ENCODE measurements at regions not wholly inside any gene's neighbourhood (a gene's known extent, or its start where the extent isn't known, plus 50 kb on each side); places are given as distances from the start of the nearest gene placed in this dataset.
"Not testable (repeated sequence)": the region's sequence is repeated elsewhere in the genome, so short reads cannot be mapped to it uniquely, and the experiment has no call there.

GRCh38 chr3:117809186-117810081 lies 1099.9 kb downstream of the TUSC7 start:
- DNase-seq = no peak

- DNase-seq = no peak
Measured at GRCh38 chr3:117811786-117812185, 1102.2 kb downstream of the TUSC7 start.

- DNase-seq = no peak
Measured at GRCh38 chr3:117814975-117815374, 1105.4 kb downstream of the TUSC7 start.

GRCh38 chr3:117817103-117817502 lies 1107.5 kb downstream of the TUSC7 start:
- no peak for DNase-seq

GRCh38 chr3:117818592-117818991 lies 1109.0 kb downstream of the TUSC7 start:
- no peak for DNase-seq

DNA sequence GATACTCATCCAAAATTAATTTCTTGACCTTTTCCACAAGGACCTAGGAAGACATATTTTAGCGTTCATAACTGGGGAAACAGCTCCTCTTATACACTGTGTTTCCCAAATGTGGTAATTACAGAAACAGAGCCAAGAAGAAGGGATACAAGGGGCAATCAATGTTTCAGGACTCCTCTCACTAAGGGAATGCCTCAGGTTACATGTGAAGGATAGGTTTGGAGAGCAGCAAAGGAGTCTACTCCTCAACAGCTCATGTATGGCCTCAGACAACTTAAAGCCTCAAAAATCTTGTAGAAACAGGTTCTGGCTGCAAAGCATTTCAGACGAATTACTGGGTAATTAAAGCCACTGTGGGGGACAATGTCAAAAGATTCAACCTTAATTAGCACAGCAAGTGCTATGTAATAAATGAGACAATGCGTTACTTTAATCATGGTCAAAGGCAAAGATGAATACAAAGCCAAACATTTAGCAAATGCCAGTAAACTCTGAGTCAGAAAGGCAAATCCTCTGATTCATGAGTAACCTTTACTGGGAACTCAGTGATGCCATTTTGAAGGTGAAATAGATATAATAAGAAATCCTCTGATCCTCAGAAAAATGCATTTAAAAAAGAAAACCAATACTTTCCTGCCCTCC lies 1111.2 kb downstream of the TUSC7 start:
- DNase-seq = no peak

- no peak for DNase-seq
Measured at GRCh38 chr3:117822416-117822815, 1112.8 kb downstream of the TUSC7 start.

DNA sequence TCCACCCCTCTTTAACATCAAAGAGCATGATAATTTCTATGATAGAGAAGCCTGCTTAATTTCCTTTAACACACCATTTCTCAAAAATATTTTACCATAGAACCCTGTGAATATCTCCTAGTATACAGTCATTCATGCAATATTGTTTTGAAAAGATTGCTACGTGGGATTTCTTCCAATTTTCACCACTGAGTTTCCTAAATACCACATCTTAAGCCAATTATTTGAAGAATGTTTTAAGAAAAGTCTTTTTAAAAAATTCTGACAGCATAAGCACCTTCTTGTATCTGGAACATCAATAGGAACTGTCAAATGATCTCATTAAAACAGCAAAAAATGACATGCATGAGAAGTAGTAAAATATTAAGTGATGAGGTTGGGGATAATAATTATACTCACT lies 1126.7 kb downstream of the TUSC7 start:
- DNase-seq = no peak

DNA sequence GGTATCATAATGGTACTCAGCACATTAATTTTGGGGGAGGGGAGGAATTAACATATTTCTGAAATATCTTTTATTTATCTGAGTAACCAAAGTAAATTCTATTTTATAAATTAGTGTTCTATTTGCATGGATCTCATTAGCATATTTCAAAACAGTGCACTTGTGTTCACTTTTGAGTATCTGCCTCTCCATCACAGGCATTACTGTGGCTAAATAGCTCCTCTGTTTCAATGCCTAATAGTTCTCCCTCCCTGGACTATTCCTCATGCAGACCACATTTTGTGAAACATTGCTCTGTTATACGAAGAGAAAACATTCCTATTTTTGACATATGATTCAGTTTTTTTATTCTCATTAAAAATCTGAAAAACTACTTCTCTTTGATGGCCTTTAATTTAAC lies 1127.8 kb downstream of the TUSC7 start:
- no peak for DNase-seq

DNA sequence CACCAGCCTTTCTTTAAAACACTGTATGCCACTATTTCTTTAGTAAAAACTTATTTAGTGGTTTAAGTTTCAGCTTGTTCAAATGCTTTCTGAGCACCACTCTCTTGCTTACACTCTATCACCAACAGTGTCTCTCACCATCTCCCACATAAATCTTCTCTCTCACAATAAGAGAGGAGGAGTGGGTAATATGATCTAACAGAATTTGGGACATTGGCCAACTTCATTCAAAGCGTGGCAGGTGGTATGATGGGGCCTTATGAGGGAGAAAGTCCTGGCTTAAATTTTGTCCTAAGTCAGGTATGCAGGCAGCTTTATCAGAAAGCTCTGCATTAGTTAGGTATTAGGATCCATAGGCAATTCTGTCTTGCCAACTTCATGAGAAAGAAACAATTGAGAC lies 1132.5 kb downstream of the TUSC7 start:
- no peak for DNase-seq

- DNase-seq = no peak
Measured at GRCh38 chr3:117843356-117843755, 1133.8 kb downstream of the TUSC7 start.

DNA sequence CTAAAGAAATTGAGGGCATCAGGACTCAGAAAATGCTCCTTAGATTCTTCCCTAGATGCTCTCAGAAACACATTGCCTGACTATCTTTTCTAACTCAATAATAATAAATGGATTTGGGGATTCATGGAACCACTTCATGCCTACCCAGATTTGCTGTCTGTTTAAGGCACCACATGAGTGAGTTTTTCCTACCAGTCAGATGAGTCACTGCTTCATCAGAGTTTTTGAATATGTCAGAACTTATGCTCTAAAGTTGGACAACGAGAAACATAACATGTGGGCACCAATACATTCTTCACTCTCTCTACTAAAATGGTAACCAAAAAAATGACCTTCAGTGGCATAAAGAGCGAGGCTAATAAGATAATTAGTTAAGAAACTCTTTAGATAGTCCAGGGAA lies 1135.1 kb downstream of the TUSC7 start:
- DNase-seq = no peak

DNA sequence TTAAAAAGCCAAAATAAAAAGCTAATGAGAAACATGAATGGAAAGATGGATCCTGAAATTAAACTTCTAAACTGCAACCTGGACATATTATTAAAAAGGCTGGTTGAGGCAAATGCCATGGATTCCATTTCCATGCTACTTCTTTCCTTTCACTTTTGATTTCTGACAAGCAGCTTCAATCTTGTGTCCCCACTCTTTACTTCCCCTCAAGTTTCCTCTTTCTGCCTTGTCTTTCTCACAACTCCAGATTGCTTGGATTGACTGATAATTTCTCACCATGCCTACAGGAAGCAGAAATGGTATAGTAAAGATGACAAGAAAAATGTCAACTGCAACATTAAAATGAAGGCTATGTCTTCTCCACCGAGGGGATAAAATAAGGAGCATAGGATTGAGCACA lies 1136.7 kb downstream of the TUSC7 start:
- DNase-seq = no peak

GRCh38 chr3:117848606-117849005 lies 1139.0 kb downstream of the TUSC7 start:
- DNase-seq = no peak

DNA sequence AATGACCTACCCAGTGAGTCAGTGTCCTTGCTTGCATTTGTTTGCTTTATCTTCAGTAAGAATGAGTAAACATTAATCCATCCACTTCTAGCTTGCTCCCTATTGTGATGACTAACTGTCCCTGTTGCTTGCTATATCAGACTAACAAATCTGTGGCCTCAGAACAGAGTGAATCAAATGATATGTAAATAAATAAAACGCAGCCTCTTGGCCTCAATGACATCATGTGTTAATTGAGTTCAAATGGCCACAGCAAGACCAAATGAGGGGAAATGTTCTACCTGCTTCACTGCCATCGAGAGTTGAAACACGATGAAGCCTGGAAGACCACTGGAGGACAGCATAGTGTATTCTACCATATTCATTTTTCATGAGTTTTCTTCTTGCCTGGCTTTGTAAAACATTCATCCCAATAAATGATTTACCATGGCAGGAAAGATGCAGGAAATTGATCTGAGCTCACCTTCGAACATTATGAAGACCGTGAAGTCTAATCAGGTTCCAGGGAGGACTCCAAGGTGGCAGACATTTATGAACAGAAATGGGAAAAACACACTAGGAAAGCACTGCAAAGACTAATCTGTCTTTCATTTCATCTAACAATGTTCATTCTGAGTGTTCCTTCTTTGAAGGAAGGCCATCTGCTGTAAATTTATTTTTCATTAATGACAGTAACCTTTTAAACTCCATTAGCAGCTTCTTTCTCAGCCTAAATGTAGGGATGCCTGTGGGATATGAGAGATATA lies 1144.5 kb downstream of the TUSC7 start:
- DNase-seq = no peak

GRCh38 chr3:117856354-117856753 lies 1146.8 kb downstream of the TUSC7 start:
- no peak for DNase-seq

DNA sequence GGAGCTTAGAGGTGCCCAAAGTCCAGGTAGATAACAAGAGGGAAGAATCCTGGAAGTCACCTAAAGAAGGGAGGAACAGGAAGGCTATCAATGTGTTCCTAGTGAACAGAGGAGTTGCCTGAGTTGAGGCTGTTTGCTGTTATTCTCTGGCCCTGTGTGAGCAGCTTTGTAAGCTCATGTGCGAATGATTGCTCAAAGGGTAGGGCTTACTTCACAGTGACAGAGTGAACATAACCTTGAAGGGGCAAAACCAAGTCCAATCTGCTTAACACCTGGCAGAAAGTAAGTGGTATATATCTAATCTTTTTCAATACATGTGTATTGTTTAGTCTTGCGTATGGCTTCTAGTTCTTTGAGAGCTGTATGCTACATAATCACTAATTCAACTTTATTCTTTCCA lies 1153.6 kb downstream of the TUSC7 start:
- DNase-seq = no peak

DNA sequence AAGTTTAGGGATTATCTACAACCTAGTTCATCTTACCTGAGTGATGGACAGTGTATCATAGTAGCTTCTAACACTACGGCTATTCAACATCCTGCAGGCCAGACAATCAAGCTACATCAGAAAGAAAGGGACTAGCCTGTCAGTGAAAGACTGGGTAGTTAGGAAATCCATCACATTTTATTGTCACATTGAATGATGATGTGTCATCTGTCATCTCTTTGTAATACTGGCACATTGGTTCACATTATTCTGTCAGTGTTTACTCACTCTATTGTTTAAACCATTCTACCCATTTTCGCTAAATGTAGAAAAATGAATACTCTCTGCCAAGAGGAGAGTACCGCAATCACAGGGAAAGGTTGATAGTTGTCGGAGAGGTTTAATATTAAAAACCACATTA lies 1155.8 kb downstream of the TUSC7 start:
- no peak for DNase-seq

DNA sequence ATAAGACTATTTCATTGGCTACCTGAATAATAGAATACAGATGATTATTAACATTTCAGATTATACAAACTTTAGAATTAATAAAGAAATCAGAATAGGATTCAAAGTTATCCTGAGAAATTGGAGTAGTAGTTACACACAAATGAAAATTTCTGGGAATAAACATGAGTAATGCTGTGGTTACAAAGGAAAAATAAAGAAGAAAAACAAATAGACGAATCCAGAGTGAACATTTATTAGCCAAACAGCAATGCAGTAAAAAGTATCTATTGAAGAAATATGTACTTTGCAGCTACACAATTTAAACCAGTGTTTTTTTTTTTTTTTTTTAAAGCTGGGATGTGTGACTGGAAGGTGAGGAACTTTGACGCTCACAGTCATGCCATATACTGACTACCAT lies 1159.2 kb downstream of the TUSC7 start:
- DNase-seq = no peak

DNA sequence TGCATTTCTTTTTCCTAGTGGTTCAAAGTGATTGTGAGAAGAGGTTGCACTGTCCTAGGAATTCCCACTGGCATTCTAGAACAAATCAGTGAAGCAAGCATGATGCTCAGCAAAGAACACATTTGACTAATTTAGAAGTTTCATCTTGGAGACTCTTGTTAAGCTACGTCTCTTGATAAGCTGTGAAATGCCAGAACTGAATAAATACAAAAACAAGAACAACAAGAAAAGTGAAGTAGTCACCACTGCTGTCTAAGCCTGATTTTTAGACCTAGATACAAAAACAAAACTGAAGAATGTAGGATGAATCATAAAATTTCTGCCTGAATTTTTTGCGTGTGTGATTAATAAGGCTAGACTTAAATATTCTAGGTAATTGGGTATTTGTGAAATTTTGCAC lies 1162.4 kb downstream of the TUSC7 start:
- DNase-seq = no peak

DNA sequence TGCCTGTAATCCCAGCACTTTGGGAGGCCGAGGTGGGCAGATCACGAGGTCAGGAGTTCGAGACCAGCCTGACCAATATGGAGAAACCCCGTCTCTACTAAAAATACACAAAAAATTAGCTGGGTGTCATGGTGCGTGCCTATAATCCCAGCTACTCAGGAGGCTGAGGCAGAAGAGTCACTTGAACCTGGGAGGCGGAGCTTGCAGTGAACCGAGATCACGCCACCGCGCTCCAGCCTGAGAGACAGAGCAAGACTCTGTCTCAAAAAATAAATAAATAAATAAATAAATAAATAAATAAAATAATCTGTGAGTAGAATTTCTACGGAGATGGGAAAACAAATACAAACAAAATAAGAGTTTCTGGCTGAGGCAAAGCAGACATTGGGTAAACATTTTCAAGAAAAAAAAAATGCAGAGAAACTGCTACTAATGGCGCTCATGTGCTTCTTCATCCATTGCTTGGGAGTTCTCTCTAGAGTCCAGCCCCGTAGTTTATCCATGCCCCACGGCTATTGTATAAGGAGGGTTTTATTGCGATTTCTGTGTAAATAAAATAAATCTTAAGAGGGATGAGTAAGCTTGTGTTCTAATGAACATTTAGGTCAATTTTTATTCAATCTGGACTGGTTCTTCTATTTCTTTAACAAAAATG lies 1161.9 kb downstream of the IGSF11 start:
- DNase-seq = not testable (repeated sequence)

GRCh38 chr3:117873249-117873600 lies 1161.4 kb downstream of the IGSF11 start:
- no peak for DNase-seq

DNA sequence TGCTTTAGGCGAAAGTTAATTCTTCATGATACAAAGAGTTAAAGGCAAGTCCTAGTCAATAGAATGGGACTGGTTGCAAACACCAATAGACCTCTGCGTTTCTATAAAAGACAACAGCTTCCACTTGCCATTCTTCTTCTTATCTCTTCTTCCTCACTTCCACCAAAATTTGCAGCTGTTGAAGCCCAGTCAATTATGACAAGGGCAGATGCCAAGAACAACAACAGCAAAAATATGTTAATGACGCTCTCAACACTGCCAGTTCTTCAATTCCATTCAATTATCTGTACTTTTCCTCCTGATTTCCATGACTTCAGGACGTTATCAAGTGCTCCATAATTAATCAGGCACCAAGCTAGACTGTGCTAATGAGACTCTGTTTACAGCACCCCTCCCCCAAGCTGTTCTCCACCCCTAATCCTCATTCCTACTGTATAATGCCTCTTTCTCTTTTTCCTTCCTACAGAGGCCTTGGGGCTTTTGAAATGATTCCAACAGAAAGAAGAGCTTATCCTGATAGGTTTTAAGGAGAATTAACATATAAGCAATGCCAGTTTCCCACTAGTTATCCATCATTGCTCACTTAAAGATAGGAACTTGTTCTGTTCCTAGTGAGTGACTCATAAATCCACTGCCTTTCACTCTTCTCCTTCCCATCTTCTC lies 1160.5 kb downstream of the IGSF11 start:
- DNase-seq = no peak

Measured in 8988T (cell line).